ENCODE measurements at regions not wholly inside any gene's neighbourhood (a gene's known extent, or its start where the extent isn't known, plus 50 kb on each side); places are given as distances from the start of the nearest gene placed in this dataset.

GRCh38 chr10:118216571-118217170 is 125.5 kb downstream of the FAM204A start:
- Histone ChIP-seq H3K27ac (no peak overlapping the region), H3K9me3 (no peaks in the 10 kb centered on the region), H3K27me3 (replicated peaks; ENCODE audit: insufficient read depth) (no peaks in the 10 kb centered on the region), H3K4me1 (replicated peaks) (no peaks in the 10 kb centered on the region), H3K36me3 (no peaks in the 10 kb centered on the region), H3K4me3 (no peak overlapping the region)
- TF ChIP-seq POLR2AphosphoS5 (IDR thresholded peaks at IDR 0.05): no peak
- TF ChIP-seq CTCF (IDR thresholded peaks at IDR 0.05): no peak
- no peak for TF ChIP-seq POLR2A (IDR thresholded peaks at IDR 0.05)
- WGBS: 79% methylated on average over 3 of the region's 3 CpGs
- intact Hi-C loops (cut with DNase I): no loop called here
- DNase-seq (ENCODE audit: low spot score): no peak

GRCh38 chr10:118216020-118216419 is 126.1 kb downstream of the FAM204A start:
- H3K4me3 ChIP-seq: no peak overlapping the region
- no peaks in the 10 kb centered on the region for H3K9me3 ChIP-seq
- no peaks in the 10 kb centered on the region for H3K36me3 ChIP-seq
- TF ChIP-seq POLR2A (IDR thresholded peaks at IDR 0.05): no peak
- no peak for TF ChIP-seq POLR2AphosphoS5 (IDR thresholded peaks at IDR 0.05)
- no peak for TF ChIP-seq CTCF (IDR thresholded peaks at IDR 0.05)
- H3K4me1 ChIP-seq (replicated peaks): no peaks in the 10 kb centered on the region
- no peak overlapping the region for H3K27ac ChIP-seq
- 57% methylated on average over 6 of the region's 6 CpGs for WGBS
- intact Hi-C loops (cut with DNase I): no loop called here
- no peaks in the 10 kb centered on the region for H3K27me3 ChIP-seq (replicated peaks; ENCODE audit: insufficient read depth)
- DNase-seq (ENCODE audit: low spot score): no peak

- Histone ChIP-seq H3K36me3 (no peaks in the 10 kb centered on the region), H3K4me1 (replicated peaks) (no peaks in the 10 kb centered on the region), H3K27me3 (replicated peaks; ENCODE audit: insufficient read depth) (no peaks in the 10 kb centered on the region), H3K27ac (no peak overlapping the region), H3K9me3 (no peaks in the 10 kb centered on the region), H3K4me3 (no peak overlapping the region)
- WGBS: 86% methylated on average over 3 of the region's 3 CpGs
- intact Hi-C loops (cut with DNase I): no loop called here
- no peak for DNase-seq (ENCODE audit: low spot score)
- TF ChIP-seq POLR2AphosphoS5 (IDR thresholded peaks at IDR 0.05): no peak
- no peak for TF ChIP-seq POLR2A (IDR thresholded peaks at IDR 0.05)
- no peak for TF ChIP-seq CTCF (IDR thresholded peaks at IDR 0.05)
Measured at GRCh38 chr10:118214776-118215175, 127.3 kb downstream of the FAM204A start.

GRCh38 chr10:118213436-118213835 is 128.7 kb downstream of the FAM204A start:
- TF ChIP-seq POLR2AphosphoS5 (IDR thresholded peaks at IDR 0.05) (no peak), CTCF (IDR thresholded peaks at IDR 0.05) (no peak), POLR2A (IDR thresholded peaks at IDR 0.05) (no peak)
- Histone ChIP-seq H3K4me3 (no peak overlapping the region), H3K27me3 (replicated peaks; ENCODE audit: insufficient read depth) (no peaks in the 10 kb centered on the region), H3K27ac (no peak overlapping the region), H3K9me3 (no peaks in the 10 kb centered on the region), H3K36me3 (no peaks in the 10 kb centered on the region), H3K4me1 (replicated peaks) (no peaks in the 10 kb centered on the region)
- intact Hi-C loops (cut with DNase I): no loop called here
- 46% methylated on average over 7 of the region's 7 CpGs for WGBS
- DNase-seq (ENCODE audit: low spot score): no peak

GRCh38 chr10:118210276-118210675 is 131.8 kb downstream of the FAM204A start:
- Histone ChIP-seq H3K27ac (no peak overlapping the region), H3K9me3 (no peaks in the 10 kb centered on the region), H3K4me3 (no peak overlapping the region), H3K27me3 (replicated peaks; ENCODE audit: insufficient read depth) (no peaks in the 10 kb centered on the region), H3K36me3 (no peaks in the 10 kb centered on the region), H3K4me1 (replicated peaks) (no peaks in the 10 kb centered on the region)
- TF ChIP-seq POLR2AphosphoS5 (IDR thresholded peaks at IDR 0.05) (no peak), CTCF (IDR thresholded peaks at IDR 0.05) (no peak)
- intact Hi-C loops (cut with DNase I): no loop called here
- whole genome bisulfite sequencing: 100% methylated on average over 2 of the region's 2 CpGs
- no peak for DNase-seq (ENCODE audit: low spot score)

All from prostate gland (tissue), 2 donors.